Neural progenitor cell (in vitro differentiated cells): ENCODE measurements at regions not wholly inside any gene's neighbourhood (a gene's known extent, or its start where the extent isn't known, plus 50 kb on each side); places are given as distances from the start of the nearest gene placed in this dataset.

Source experiments
- CTCF ChIP-seq: fragments of 200-600 bp; sonication (generic); IDR thresholded peaks from 2 replicates; pipeline ENCODE4 v1.5.1; 2017; ENCODE audit warnings: antibody characterized with exemption, mild to moderate bottlenecking
- EZH2 ChIP-seq: fragments of 200-600 bp; sonication (generic); IDR thresholded peaks from 2 replicates; pipeline ENCODE4 v1.6.1; 2017; ENCODE audit warnings: antibody characterized with exemption, mild to moderate bottlenecking, moderate library complexity

- TF ChIP-seq CTCF (no peak), EZH2 (no peak)
Observed at GRCh38 chr3:143184099-143184498, 64.5 kb downstream of the CHST2 start.
